Caco-2 (cell line): ENCODE measurements at regions not wholly inside any gene's neighbourhood (a gene's known extent, or its start where the extent isn't known, plus 50 kb on each side); places are given as distances from the start of the nearest gene placed in this dataset.
A peak's percentile ranks its signal among the peaks of the same experiment; 100 is the strongest.

ENCODE experiments used
- BruUV-seq: library from RNA; stranded (reverse); fragments of 400-500 nt; replicated peaks from 2 replicates; lab custom pipeline; 2021; lab: Mats Ljungman, UMichigan
- CTCF ChIA-PET: fragments of 300-600 bp; sonication (Branson Sonifier 250); formaldehyde crosslinking; loops from one replicate; lab custom pipeline; 2022; ENCODE audit warnings: antibody characterized with exemption; lab: Charles Lee
- POLR2A ChIA-PET: fragments of 300-600 bp; sonication (Branson Sonifier 250); formaldehyde crosslinking; loops from one replicate; lab custom pipeline; 2022; ENCODE audit warnings: antibody characterized with exemption; lab: Charles Lee
- DNase-seq, 2 experiments: peaks; one replicate each; pipeline versions ENCODE4 v3.0.0 to v3.0.0-alpha.2; 2020 to 2022
- H3K27me3 ChIP-seq: replicated peaks from 2 replicates; pipeline ENCODE4 v1.6.0; 2011; ENCODE audit warnings: low read length; ENCODE audit not compliant: control insufficient read depth, insufficient read depth
- H3K36me3 ChIP-seq: 2 replicates; pipeline ENCODE4 v1.5.1; 2011; ENCODE audit warnings: low read length; ENCODE audit not compliant: control insufficient read depth, insufficient read depth
- H3K4me1 ChIP-seq: fragments of 250-450 bp; sonication (Bioruptor Pico); 2 replicates; pipeline ENCODE4 v1.5.1; 2020; ENCODE audit warnings: mild to moderate bottlenecking
- H3K4me3 ChIP-seq: 2 replicates; pipeline ENCODE4 v1.5.1; 2011; ENCODE audit warnings: low read depth, mild to moderate bottlenecking, control low read depth, low read length
- H3K9me3 ChIP-seq: fragments of 250-450 bp; sonication (Bioruptor Pico); 2 replicates; pipeline ENCODE4 v1.5.1; 2020; ENCODE audit warnings: mild to moderate bottlenecking, moderate library complexity
- H3K27ac Mint-ChIP-seq: one replicate; pipeline ENCODE4 v1.8.0; 2022; ENCODE audit warnings: mixed read lengths; ENCODE audit not compliant: unreplicated experiment
- H3K27me3 Mint-ChIP-seq: one replicate; pipeline ENCODE4 v1.8.0; 2022; ENCODE audit warnings: mixed read lengths; ENCODE audit not compliant: insufficient read depth, unreplicated experiment
- H3K36me3 Mint-ChIP-seq: one replicate; pipeline ENCODE4 v1.8.0; 2022; ENCODE audit warnings: mild to moderate bottlenecking, mixed read lengths; ENCODE audit not compliant: insufficient read depth, unreplicated experiment
- H3K4me1 Mint-ChIP-seq: one replicate; pipeline ENCODE4 v1.8.0; 2022; ENCODE audit warnings: low read depth, mixed read lengths; ENCODE audit not compliant: unreplicated experiment
- H3K4me3 Mint-ChIP-seq: one replicate; pipeline ENCODE4 v1.8.0; 2022; ENCODE audit warnings: mild to moderate bottlenecking, moderate library complexity, mixed read lengths; ENCODE audit not compliant: unreplicated experiment
- H3K9me3 Mint-ChIP-seq: one replicate; pipeline ENCODE4 v1.8.0; 2022; ENCODE audit warnings: mixed read lengths; ENCODE audit not compliant: unreplicated experiment
- intact Hi-C: fragments of 100-400 bp; cut with micrococcal nuclease; formaldehyde crosslinking; loops from one replicate; pipeline ENCODE4 v1.10.0; 2022; ENCODE audit not compliant: unreplicated experiment
- TF ChIP-seq, protein P1 (sequence below), 2 experiments: fragments of 200-600 bp in 1 of 2; IDR thresholded peaks; 1 replicate in 1 of 2; 2 replicates in 1 of 2; pipeline versions ENCODE4 v1.5.1 to v1.8.0; 2011 to 2022; ENCODE audit warnings: antibody characterized with exemption in 1 of 2, control low read depth in 1 of 2, inconsistent platforms in 1 of 2, low read depth in 1 of 2, low read length in 1 of 2, mild to moderate bottlenecking in 1 of 2, moderate library complexity in 1 of 2; ENCODE audit not compliant: insufficient read depth in 1 of 2, severe bottlenecking in 1 of 2, unreplicated experiment in 1 of 2

DNA sequence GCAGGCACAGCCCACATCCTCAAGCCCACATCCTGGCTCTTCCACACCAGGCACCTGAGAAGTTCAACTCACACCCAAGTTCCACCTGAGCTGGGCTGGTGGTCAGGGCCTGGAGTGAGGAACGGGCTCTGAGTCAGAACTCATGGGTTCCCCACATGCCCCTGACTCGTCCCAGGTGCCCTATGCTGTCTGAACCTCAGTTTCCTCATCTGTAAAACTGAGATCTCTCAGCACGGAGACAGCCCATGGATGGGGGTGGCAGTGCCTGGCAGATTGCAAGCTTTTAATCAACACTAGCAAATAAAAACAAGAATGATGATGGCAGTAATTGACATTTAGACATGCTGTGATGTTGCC lies 307.8 kb downstream of the NDUFA10 start:
- Histone ChIP-seq H3K27me3 (no peaks in the 10 kb centered on the region), H3K36me3 (no peaks in the 10 kb centered on the region), H3K9me3 (no peaks in the 10 kb centered on the region), H3K4me3 (no peak overlapping the region), H3K4me1 (no peaks in the 10 kb centered on the region)
- ChIA-PET POLR2A (no interaction called here), CTCF (no interaction called here)
- intact Hi-C loops, result no loop called here
- H3K4me1 Mint-ChIP-seq, result no peaks in the 10 kb centered on the region
- BruUV-seq, result no TSS peak
- no peak overlapping the region for H3K4me3 Mint-ChIP-seq
- no peaks in the 10 kb centered on the region for H3K36me3 Mint-ChIP-seq
- no peak overlapping the region for H3K27ac Mint-ChIP-seq
- peak in 1 of 2 experiments; percentile 0 for DNase-seq
- TF ChIP-seq, protein P1, sequence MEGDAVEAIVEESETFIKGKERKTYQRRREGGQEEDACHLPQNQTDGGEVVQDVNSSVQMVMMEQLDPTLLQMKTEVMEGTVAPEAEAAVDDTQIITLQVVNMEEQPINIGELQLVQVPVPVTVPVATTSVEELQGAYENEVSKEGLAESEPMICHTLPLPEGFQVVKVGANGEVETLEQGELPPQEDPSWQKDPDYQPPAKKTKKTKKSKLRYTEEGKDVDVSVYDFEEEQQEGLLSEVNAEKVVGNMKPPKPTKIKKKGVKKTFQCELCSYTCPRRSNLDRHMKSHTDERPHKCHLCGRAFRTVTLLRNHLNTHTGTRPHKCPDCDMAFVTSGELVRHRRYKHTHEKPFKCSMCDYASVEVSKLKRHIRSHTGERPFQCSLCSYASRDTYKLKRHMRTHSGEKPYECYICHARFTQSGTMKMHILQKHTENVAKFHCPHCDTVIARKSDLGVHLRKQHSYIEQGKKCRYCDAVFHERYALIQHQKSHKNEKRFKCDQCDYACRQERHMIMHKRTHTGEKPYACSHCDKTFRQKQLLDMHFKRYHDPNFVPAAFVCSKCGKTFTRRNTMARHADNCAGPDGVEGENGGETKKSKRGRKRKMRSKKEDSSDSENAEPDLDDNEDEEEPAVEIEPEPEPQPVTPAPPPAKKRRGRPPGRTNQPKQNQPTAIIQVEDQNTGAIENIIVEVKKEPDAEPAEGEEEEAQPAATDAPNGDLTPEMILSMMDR (IDR thresholded peaks at IDR 0.05; ENCODE audit: insufficient read depth in 1 of 2, low read depth in 1 of 2, low read length in 1 of 2, severe bottlenecking in 1 of 2, unreplicated experiment in 1 of 2), result no peak
- H3K9me3 Mint-ChIP-seq, result peaks cover 10% of the 10 kb centered on the region
- H3K27me3 Mint-ChIP-seq, result peaks cover 3% of the 10 kb centered on the region

DNA sequence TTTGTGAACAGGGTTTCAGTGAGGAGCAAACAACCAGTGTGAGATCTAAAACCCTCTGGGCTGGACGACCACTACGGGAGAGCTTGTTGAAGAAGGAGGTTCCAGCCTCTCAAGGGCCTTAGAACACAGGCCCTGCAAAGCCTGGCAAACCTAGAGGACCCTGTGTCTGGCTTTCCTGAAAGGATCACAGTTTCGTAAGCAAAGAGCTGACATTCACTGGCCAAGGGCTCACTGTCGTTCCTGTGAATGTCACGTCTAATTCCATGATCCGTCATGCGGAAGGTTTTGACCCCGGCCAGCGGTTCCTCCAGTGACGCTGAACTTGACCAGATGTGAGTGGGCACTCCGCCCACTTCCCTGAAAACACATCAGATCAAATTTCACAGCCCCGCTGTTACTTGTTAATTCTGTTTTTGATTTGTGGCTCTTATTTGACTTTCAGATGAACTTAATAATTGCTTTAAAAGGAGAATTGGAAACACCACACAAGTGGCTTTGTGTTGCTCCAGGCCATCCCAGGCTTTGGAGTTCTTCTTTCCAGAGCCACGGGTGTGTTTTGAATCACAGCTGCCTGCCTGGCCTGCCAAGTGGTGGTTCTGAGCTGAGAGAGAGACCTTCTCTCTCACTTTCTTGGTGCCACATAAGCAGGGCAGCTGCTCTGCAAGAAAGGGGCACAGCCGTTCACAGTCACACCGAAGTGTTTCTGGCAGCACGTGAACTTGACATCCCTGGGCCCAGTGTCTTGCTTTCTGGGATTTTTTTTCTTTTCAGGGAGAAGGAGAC lies 308.4 kb downstream of the NDUFA10 start:
- H3K9me3 ChIP-seq, result no peaks in the 10 kb centered on the region
- TF ChIP-seq, protein P1 (IDR thresholded peaks at IDR 0.05; ENCODE audit: insufficient read depth in 1 of 2, low read depth in 1 of 2, low read length in 1 of 2, severe bottlenecking in 1 of 2, unreplicated experiment in 1 of 2), result no peak
- no peaks in the 10 kb centered on the region for H3K4me1 Mint-ChIP-seq
- H3K27me3 ChIP-seq, result no peaks in the 10 kb centered on the region
- peaks cover 3% of the 10 kb centered on the region for H3K27me3 Mint-ChIP-seq
- H3K36me3 ChIP-seq, result no peaks in the 10 kb centered on the region
- BruUV-seq, result no TSS peak
- no peaks in the 10 kb centered on the region for H3K4me1 ChIP-seq
- intact Hi-C loops, result no loop called here
- no peaks in the 10 kb centered on the region for H3K36me3 Mint-ChIP-seq
- no peak overlapping the region for H3K27ac Mint-ChIP-seq
- H3K4me3 ChIP-seq, result no peak overlapping the region
- H3K4me3 Mint-ChIP-seq, result no peak overlapping the region
- DNase-seq, result peak in 1 of 2 experiments; percentile 3
- POLR2A ChIA-PET, result no interaction called here
- CTCF ChIA-PET, result no interaction called here
- H3K9me3 Mint-ChIP-seq, result peaks cover 10% of the 10 kb centered on the region

DNA sequence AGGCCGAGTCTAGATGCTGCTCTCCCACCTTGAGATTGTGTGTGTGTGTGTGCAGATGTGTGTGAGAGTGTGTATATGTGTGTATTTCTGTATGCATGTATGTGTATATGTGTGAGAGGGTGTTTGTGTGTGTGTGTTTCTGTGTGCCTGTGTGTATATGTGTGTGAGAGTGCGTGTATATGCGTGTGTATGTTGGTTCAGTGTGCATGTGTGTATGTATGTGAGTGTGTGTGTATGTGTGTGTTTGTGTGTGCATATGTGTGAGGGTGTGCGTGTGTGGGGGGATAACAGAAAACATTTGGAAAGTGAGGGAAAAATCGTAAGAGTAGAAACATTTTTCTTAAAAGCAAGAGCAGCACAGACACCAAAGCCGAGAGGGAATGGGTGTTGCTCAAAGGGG lies 309.1 kb downstream of the NDUFA10 start:
- TF ChIP-seq, protein P1 (IDR thresholded peaks at IDR 0.05; ENCODE audit: insufficient read depth in 1 of 2, low read depth in 1 of 2, low read length in 1 of 2, severe bottlenecking in 1 of 2, unreplicated experiment in 1 of 2), result no peak
- Mint-ChIP-seq H3K27me3 (peaks cover 3% of the 10 kb centered on the region), H3K27ac (no peak overlapping the region), H3K36me3 (no peaks in the 10 kb centered on the region), H3K9me3 (peaks cover 17% of the 10 kb centered on the region), H3K4me3 (no peak overlapping the region), H3K4me1 (no peaks in the 10 kb centered on the region)
- CTCF ChIA-PET, result no interaction called here
- Histone ChIP-seq H3K4me1 (no peaks in the 10 kb centered on the region), H3K27me3 (no peaks in the 10 kb centered on the region), H3K36me3 (no peaks in the 10 kb centered on the region), H3K4me3 (no peak overlapping the region), H3K9me3 (no peaks in the 10 kb centered on the region)
- POLR2A ChIA-PET, result no interaction called here
- intact Hi-C loops, result no loop called here
- DNase-seq, result no peak
- no TSS peak for BruUV-seq
